ENCODE measurements at regions not wholly inside any gene's neighbourhood (a gene's known extent, or its start where the extent isn't known, plus 50 kb on each side); places are given as distances from the start of the nearest gene placed in this dataset.

GRCh38 chr11:103661991-103662390, 374.4 kb upstream of the DDI1 start:
- peak; percentile 14 to 56 for DNase-seq (ENCODE audit: low read depth in 2 of 2)

GRCh38 chr11:103662880-103663279, 373.6 kb upstream of the DDI1 start:
- peak; percentile 66 to 67 for DNase-seq (ENCODE audit: low read depth in 2 of 2)

- no peak for DNase-seq (ENCODE audit: low read depth in 2 of 2)
Measured at GRCh38 chr11:103668859-103669258, 367.6 kb upstream of the DDI1 start.

GRCh38 chr11:103671143-103671651, 365.2 kb upstream of the DDI1 start:
- DNase-seq (ENCODE audit: low read depth in 2 of 2): no peak

GRCh38 chr11:103673773-103674172, 362.7 kb upstream of the DDI1 start:
- peak; percentile 72 to 89 for DNase-seq (ENCODE audit: low read depth in 2 of 2)

- no peak for DNase-seq (ENCODE audit: low read depth in 2 of 2)
Measured at GRCh38 chr11:103676413-103676812, 360.0 kb upstream of the DDI1 start.

- peak in 1 of 2 donors; percentile 56 for DNase-seq (ENCODE audit: low read depth in 2 of 2)
Measured at GRCh38 chr11:103680826-103681225, 355.6 kb upstream of the DDI1 start.

- DNase-seq (ENCODE audit: low read depth in 2 of 2): no peak
Measured at GRCh38 chr11:103681855-103682254, 354.6 kb upstream of the DDI1 start.

- DNase-seq (ENCODE audit: low read depth in 2 of 2): peak; percentile 82
Measured at GRCh38 chr11:103682318-103683184, 353.9 kb upstream of the DDI1 start.

GRCh38 chr11:103683576-103683975, 352.9 kb upstream of the DDI1 start:
- peak; percentile 3 to 59 for DNase-seq (ENCODE audit: low read depth in 2 of 2)

- DNase-seq (ENCODE audit: low read depth in 2 of 2): no peak
Measured at GRCh38 chr11:103688924-103689323, 347.5 kb upstream of the DDI1 start.

- no peak for DNase-seq (ENCODE audit: low read depth in 2 of 2)
Measured at GRCh38 chr11:103690356-103690755, 346.1 kb upstream of the DDI1 start.

- DNase-seq (ENCODE audit: low read depth in 2 of 2): no peak
Measured at GRCh38 chr11:103696123-103696522, 340.3 kb upstream of the DDI1 start.

GRCh38 chr11:103699216-103699615, 337.2 kb upstream of the DDI1 start:
- no peak for DNase-seq (ENCODE audit: low read depth in 2 of 2)

- no peak for DNase-seq (ENCODE audit: low read depth in 2 of 2)
Measured at GRCh38 chr11:103699656-103700055, 336.8 kb upstream of the DDI1 start.

- DNase-seq (ENCODE audit: low read depth in 2 of 2): no peak
Measured at GRCh38 chr11:103700622-103701021, 335.8 kb upstream of the DDI1 start.

GRCh38 chr11:103703437-103703836, 333.0 kb upstream of the DDI1 start:
- peak in 1 of 2 donors; percentile 53 for DNase-seq (ENCODE audit: low read depth in 2 of 2)

GRCh38 chr11:103703954-103704353, 332.5 kb upstream of the DDI1 start:
- no peak for DNase-seq (ENCODE audit: low read depth in 2 of 2)

- DNase-seq (ENCODE audit: low read depth in 2 of 2): no peak
Measured at GRCh38 chr11:103705642-103706041, 330.8 kb upstream of the DDI1 start.

GRCh38 chr11:103709371-103709770, 327.1 kb upstream of the DDI1 start:
- DNase-seq (ENCODE audit: low read depth in 2 of 2): no peak

- DNase-seq (ENCODE audit: low read depth in 2 of 2): peak in 1 of 2 donors; percentile 7
Measured at GRCh38 chr11:103714246-103714645, 322.2 kb upstream of the DDI1 start.

GRCh38 chr11:103716363-103716762, 320.1 kb upstream of the DDI1 start:
- DNase-seq (ENCODE audit: low read depth in 2 of 2): no peak

- no peak for DNase-seq (ENCODE audit: low read depth in 2 of 2)
Measured at GRCh38 chr11:103727262-103727661, 309.2 kb upstream of the DDI1 start.
